ENCODE measurements at regions not wholly inside any gene's neighbourhood (a gene's known extent, or its start where the extent isn't known, plus 50 kb on each side); places are given as distances from the start of the nearest gene placed in this dataset.

DNA sequence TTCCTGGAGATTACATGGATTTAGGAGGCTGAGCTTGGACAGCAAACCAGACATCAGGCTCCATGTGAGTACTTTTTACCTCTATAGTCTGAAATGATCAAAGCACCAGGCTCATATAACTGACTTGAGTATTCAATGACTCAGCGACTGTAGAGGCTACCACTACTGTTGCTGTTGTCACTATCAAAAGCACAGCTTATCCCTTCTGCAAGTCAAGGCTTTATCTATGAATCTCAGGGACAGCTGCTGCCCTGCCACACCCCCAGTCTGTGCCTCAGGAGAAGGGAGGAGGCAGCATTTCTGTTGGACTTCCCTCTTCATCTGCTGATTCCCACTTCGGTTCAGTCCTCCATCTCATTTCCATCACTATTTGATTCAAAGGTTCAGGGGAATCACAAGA, 80.5 kb upstream of the CNR1 start:
- Histone ChIP-seq H3K4me3 (no peak overlapping the region), H3K27me3 (no peaks in the 10 kb centered on the region), H3K9me3 (peaks cover 0 to 2% of the 10 kb centered on the region in 2 donors), H3K36me3 (no peaks in the 10 kb centered on the region), H3K27ac (no peak overlapping the region), H3K4me1 (no peaks in the 10 kb centered on the region)
- no peak for DNase-seq
- intact Hi-C loops (cut with DNase I) = no loop called here
- ATAC-seq = no peak
- TF ChIP-seq, protein P1, sequence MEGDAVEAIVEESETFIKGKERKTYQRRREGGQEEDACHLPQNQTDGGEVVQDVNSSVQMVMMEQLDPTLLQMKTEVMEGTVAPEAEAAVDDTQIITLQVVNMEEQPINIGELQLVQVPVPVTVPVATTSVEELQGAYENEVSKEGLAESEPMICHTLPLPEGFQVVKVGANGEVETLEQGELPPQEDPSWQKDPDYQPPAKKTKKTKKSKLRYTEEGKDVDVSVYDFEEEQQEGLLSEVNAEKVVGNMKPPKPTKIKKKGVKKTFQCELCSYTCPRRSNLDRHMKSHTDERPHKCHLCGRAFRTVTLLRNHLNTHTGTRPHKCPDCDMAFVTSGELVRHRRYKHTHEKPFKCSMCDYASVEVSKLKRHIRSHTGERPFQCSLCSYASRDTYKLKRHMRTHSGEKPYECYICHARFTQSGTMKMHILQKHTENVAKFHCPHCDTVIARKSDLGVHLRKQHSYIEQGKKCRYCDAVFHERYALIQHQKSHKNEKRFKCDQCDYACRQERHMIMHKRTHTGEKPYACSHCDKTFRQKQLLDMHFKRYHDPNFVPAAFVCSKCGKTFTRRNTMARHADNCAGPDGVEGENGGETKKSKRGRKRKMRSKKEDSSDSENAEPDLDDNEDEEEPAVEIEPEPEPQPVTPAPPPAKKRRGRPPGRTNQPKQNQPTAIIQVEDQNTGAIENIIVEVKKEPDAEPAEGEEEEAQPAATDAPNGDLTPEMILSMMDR (IDR thresholded peaks at IDR 0.05) = no peak

DNA sequence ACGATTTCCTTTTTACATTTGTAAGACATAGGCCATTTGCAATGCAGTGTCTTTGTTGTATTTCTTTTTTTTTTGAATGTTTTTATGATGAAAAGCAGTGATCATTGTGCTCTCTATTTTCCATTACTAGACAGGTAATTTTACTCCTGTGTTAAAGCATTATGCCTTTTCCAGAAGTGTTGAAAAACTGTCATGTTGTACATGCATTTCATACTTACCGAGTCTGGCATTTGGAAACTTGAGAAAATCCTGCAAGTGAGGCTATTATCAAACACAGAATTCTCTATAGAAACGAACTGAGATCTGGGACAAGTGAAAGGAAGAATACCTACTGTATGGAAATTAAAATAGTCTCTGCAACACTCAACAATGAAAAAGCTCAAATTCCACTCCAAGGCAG, 78.6 kb upstream of the CNR1 start:
- Histone ChIP-seq H3K4me1 (no peaks in the 10 kb centered on the region), H3K9me3 (peaks cover 0 to 4% of the 10 kb centered on the region in 2 donors), H3K36me3 (no peaks in the 10 kb centered on the region), H3K27me3 (no peaks in the 10 kb centered on the region), H3K4me3 (no peak overlapping the region), H3K27ac (no peak overlapping the region)
- intact Hi-C loops (cut with DNase I) = no loop called here
- no peak for ATAC-seq
- DNase-seq = no peak
- TF ChIP-seq, protein P1 (IDR thresholded peaks at IDR 0.05) = no peak

DNA sequence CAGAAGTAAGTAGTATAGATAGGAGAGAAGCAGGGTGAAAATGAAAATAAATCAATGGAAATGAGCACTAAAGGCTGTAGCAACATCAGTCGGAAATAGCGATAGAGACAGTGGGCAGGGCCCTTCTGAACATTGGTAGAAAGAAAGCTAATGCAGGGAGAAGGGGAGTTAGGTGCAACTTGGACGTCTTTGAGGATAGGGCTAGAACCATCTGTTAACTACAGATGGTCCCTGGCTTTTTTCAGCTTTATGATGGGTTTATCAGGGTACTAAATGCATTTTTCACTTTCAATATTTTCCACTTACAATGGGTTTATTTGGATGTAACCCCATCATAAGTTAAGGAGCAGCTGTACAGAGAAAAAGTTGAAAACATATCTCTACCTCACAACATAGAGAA, 72.8 kb upstream of the CNR1 start:
- H3K4me3 ChIP-seq = no peak overlapping the region
- no peaks in the 10 kb centered on the region for H3K36me3 ChIP-seq
- no peak for DNase-seq
- intact Hi-C loops (cut with DNase I) = no loop called here
- peaks cover 0 to 4% of the 10 kb centered on the region in 2 donors for H3K9me3 ChIP-seq
- TF ChIP-seq, protein P1 (IDR thresholded peaks at IDR 0.05) = no peak
- H3K27me3 ChIP-seq = no peaks in the 10 kb centered on the region
- no peaks in the 10 kb centered on the region for H3K4me1 ChIP-seq
- H3K27ac ChIP-seq = no peak overlapping the region
- no peak for ATAC-seq

DNA sequence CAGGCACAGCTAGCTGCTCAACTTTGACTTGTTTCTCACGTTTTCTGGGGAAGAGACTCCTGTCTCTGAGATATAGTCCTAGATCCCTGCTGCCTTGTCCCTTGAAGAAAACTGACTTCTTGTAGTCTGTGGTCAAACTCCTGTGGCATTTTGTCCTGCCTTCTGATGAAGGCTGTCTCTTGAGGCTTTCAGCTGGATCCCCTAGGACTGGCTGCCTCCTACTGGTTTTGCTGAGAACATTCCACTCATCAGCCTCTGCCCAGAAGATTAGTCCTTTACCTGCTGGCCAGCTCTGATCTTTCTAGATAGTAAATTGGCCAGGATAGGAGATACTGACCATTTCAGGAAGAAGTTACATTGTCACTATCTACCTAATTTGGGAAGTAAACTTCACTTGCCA, 71.9 kb upstream of the CNR1 start:
- H3K27me3 ChIP-seq = no peaks in the 10 kb centered on the region
- intact Hi-C loops (cut with DNase I) = no loop called here
- ATAC-seq (peak; percentile 92), DNase-seq (peak in 1 of 4 donors; percentile 5)
- no peak overlapping the region for H3K27ac ChIP-seq
- no peaks in the 10 kb centered on the region for H3K4me1 ChIP-seq
- H3K9me3 ChIP-seq = peaks cover 0 to 6% of the 10 kb centered on the region in 2 donors
- no peaks in the 10 kb centered on the region for H3K36me3 ChIP-seq
- no peak overlapping the region for H3K4me3 ChIP-seq
- TF ChIP-seq, protein P1 (IDR thresholded peaks at IDR 0.05) = peak; percentile 26 to 33

DNA sequence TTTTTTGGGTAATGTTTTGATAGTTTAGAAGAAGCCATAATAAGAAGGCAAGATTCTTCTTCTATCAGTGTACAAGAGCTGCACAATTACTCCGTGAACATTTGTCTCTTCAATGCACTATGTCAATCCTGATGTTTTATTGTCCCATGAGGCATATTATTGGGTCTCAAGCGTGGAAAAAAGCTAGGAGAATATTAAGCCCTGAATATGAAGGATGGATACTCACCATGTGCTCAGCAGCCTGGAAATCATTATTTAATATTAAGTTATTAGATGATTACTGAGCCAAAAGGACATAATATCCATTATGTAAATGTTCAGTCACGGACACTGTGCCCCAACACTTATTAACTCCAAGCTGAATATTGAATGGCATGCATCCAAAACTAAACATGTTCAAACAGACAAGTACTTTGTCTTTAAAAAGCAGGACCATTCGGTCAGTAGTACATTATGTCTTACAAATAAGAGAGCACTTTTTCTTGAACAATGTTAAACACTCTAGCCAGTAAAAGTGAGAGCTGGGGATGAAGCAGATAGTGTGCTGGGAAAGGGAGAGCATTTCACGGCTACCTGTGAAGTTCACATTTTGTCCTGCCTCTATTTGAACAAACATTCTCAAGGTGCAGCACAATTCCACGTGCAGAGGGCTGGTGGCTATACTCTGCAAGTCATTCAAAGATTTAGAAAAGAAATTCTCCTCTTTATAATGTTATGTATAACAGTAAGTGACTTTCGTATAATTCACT, 70.6 kb upstream of the CNR1 start:
- no peak for DNase-seq
- TF ChIP-seq, protein P1 (IDR thresholded peaks at IDR 0.05) = no peak
- H3K4me3 ChIP-seq = no peak overlapping the region
- no peaks in the 10 kb centered on the region for H3K36me3 ChIP-seq
- peaks cover 0 to 9% of the 10 kb centered on the region in 2 donors for H3K9me3 ChIP-seq
- no peaks in the 10 kb centered on the region for H3K4me1 ChIP-seq
- H3K27ac ChIP-seq = no peak overlapping the region
- intact Hi-C loops (cut with DNase I) = no loop called here
- ATAC-seq = peak; percentile 60
- no peaks in the 10 kb centered on the region for H3K27me3 ChIP-seq

Measured in left lung (tissue), 4 donors.